OCI-LY7 (cell line): ENCODE measurements at regions not wholly inside any gene's neighbourhood (a gene's known extent, or its start where the extent isn't known, plus 50 kb on each side); places are given as distances from the start of the nearest gene placed in this dataset.
"Not testable (repeated sequence)": the region's sequence is repeated elsewhere in the genome, so short reads cannot be mapped to it uniquely, and the experiment has no call there.

Source experiments
- BruUV-seq: library from RNA; stranded (reverse); fragments of 400-500 nt; replicated peaks from 2 replicates; lab custom pipeline; 2021; lab: Mats Ljungman, UMichigan
- CTCF ChIA-PET: fragments of 300-600 bp; sonication (Branson Sonifier 250); formaldehyde crosslinking; loops from one replicate; lab custom pipeline; 2022; ENCODE audit warnings: antibody characterized with exemption; ENCODE audit not compliant: unreplicated experiment; lab: Charles Lee
- POLR2A ChIA-PET: fragments of 300-600 bp; sonication (Branson Sonifier 250); formaldehyde crosslinking; loops from one replicate; lab custom pipeline; 2022; ENCODE audit warnings: antibody characterized with exemption; lab: Charles Lee
- DNase-seq: peaks from one replicate; pipeline ENCODE4 v3.0.0-alpha.2; 2015; ENCODE audit warnings: low spot score
- H2AFZ ChIP-seq: fragments of 200-600 bp; sonication (generic), shearing (Covaris generic); 2 replicates; pipeline ENCODE4 v1.6.1; 2014; ENCODE audit warnings: mild to moderate bottlenecking, antibody characterized with exemption, low read length, moderate library complexity
- H3K27ac ChIP-seq: fragments of 200-600 bp; sonication (generic); 2 replicates; pipeline ENCODE4 v1.5.1; 2014; ENCODE audit warnings: mixed run types, low read depth, mild to moderate bottlenecking, moderate library complexity, low read length, inconsistent platforms; ENCODE audit not compliant: poor library complexity, severe bottlenecking
- H3K36me3 ChIP-seq: fragments of 200-600 bp; sonication (generic); 2 replicates; pipeline ENCODE4 v1.6.1; 2014; ENCODE audit warnings: mild to moderate bottlenecking, antibody characterized with exemption, low read length, moderate library complexity, mixed read lengths; ENCODE audit not compliant: insufficient read depth
- H3K4me1 ChIP-seq: fragments of 200-600 bp; sonication (generic); 2 replicates; pipeline ENCODE4 v1.5.1; 2014; ENCODE audit warnings: mild to moderate bottlenecking, low read length; ENCODE audit not compliant: insufficient read depth, poor library complexity, severe bottlenecking
- H3K4me2 ChIP-seq: fragments of 200-600 bp; sonication (generic); 2 replicates; pipeline ENCODE4 v1.6.1; 2014; ENCODE audit warnings: mild to moderate bottlenecking, low read length
- H3K4me3 ChIP-seq: fragments of 200-600 bp; sonication (generic); 2 replicates; pipeline ENCODE4 v1.5.1; 2014; ENCODE audit warnings: mild to moderate bottlenecking, low read depth, low read length; ENCODE audit not compliant: poor library complexity, severe bottlenecking
- H3K79me2 ChIP-seq: fragments of 200-600 bp; sonication (generic); 2 replicates; pipeline ENCODE4 v1.6.1; 2016; ENCODE audit warnings: low read depth, mild to moderate bottlenecking, low read length, moderate library complexity, mixed read lengths; ENCODE audit not compliant: insufficient read depth
- H3K9me2 ChIP-seq: fragments of 200-600 bp; sonication (generic); 2 replicates; pipeline ENCODE4 v1.6.1; 2016; ENCODE audit warnings: mild to moderate bottlenecking, low read length, mixed read lengths; ENCODE audit not compliant: insufficient read depth
- H3K9me3 ChIP-seq: fragments of 200-600 bp; sonication (generic); 2 replicates; pipeline ENCODE4 v1.6.1; 2014; ENCODE audit warnings: mild to moderate bottlenecking, mixed run types, low read length, mixed read lengths
- H4K20me1 ChIP-seq: fragments of 200-600 bp; sonication (generic); 2 replicates; pipeline ENCODE4 v1.6.1; 2014; ENCODE audit warnings: mild to moderate bottlenecking, antibody characterized with exemption, low read length, moderate library complexity, mixed read lengths; ENCODE audit not compliant: insufficient read depth
- intact Hi-C: fragments of 100-400 bp; cut with micrococcal nuclease; formaldehyde crosslinking; loops from one replicate; pipeline ENCODE4 v1.10.0; 2022; ENCODE audit not compliant: unreplicated experiment

- H2AFZ ChIP-seq, intact Hi-C loops, DNase-seq, H3K4me3 ChIP-seq, H3K36me3 ChIP-seq, H3K79me2 ChIP-seq, H3K4me1 ChIP-seq, H3K9me3 ChIP-seq, CTCF ChIA-PET, BruUV-seq, H3K27ac ChIP-seq, H4K20me1 ChIP-seq, H3K4me2 ChIP-seq, H3K9me2 ChIP-seq: not testable (repeated sequence)
- POLR2A ChIA-PET = interaction anchor here (0.6 kb wide), 1 partner anchor 469 kb away, joined by 5 read pairs; no protein-coding TSS in a partner anchor
Observed at GRCh38 chr15:30195355-30196008, 60.6 kb downstream of the GOLGA8T start.

DNA sequence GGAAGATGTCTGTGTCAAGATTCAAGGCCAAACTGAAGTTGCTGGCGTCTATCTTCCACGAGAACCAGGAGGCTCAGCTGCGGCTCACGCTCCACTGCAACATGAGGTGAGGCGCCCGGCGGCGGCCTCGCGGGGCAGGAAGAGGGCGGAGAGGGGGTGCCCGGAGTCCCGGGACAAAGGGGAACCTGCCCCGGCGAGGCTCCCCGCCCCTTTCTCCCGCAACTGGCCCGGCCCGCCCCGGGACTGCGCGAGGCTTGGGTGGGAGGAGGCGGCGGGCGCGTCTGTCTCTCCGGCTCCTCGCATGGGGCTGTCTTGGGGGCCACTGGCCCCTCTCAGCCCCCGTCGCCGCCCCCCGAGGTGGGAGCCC is 61.1 kb downstream of the GOLGA8T start:
- H3K4me3 ChIP-seq, H3K27ac ChIP-seq, H2AFZ ChIP-seq, POLR2A ChIA-PET, BruUV-seq, DNase-seq, H3K9me3 ChIP-seq, intact Hi-C loops, H3K36me3 ChIP-seq, H3K4me2 ChIP-seq, H3K4me1 ChIP-seq, H3K79me2 ChIP-seq, CTCF ChIA-PET, H4K20me1 ChIP-seq, H3K9me2 ChIP-seq: not testable (repeated sequence)

DNA sequence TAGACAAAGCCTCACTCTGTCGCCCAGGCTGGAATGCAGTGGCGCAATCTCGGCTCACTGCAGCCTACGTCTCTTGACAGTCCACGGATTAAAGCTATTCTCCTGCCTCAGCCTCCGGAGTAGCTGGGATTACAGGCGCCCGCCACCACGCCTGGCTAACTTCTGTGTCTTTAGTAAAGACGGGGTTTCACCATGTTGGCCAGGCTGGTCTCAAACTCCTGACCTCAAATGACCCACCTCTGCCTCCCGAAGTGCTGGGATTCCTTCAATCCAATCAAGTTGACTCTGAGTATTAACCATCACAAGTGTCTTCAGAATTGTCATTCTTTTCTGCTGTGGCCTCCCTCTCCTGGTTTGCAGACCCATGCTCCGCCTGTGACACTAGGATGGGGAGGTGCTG is 61.9 kb downstream of the GOLGA8T start:
- H3K79me2 ChIP-seq, H3K4me2 ChIP-seq, H2AFZ ChIP-seq, H3K9me3 ChIP-seq, H3K4me3 ChIP-seq, H3K36me3 ChIP-seq, CTCF ChIA-PET, H3K27ac ChIP-seq, POLR2A ChIA-PET, intact Hi-C loops, DNase-seq, H3K9me2 ChIP-seq, BruUV-seq, H3K4me1 ChIP-seq, H4K20me1 ChIP-seq: not testable (repeated sequence)

GRCh38 chr15:30201517-30201916 is 66.7 kb downstream of the GOLGA8T start:
- H2AFZ ChIP-seq, H3K4me1 ChIP-seq, DNase-seq, H3K36me3 ChIP-seq, CTCF ChIA-PET, POLR2A ChIA-PET, H3K9me2 ChIP-seq, H3K79me2 ChIP-seq, BruUV-seq, intact Hi-C loops, H3K9me3 ChIP-seq, H3K4me3 ChIP-seq, H3K27ac ChIP-seq, H3K4me2 ChIP-seq, H4K20me1 ChIP-seq: not testable (repeated sequence)

GRCh38 chr15:30213733-30214132 is 78.9 kb downstream of the GOLGA8T start:
- H3K27ac ChIP-seq, H3K9me2 ChIP-seq, H3K9me3 ChIP-seq, H3K79me2 ChIP-seq, H3K4me2 ChIP-seq, H3K4me1 ChIP-seq, intact Hi-C loops, BruUV-seq, H3K4me3 ChIP-seq, POLR2A ChIA-PET, H4K20me1 ChIP-seq, CTCF ChIA-PET, H3K36me3 ChIP-seq, DNase-seq, H2AFZ ChIP-seq: not testable (repeated sequence)

GRCh38 chr15:30221803-30222202 is 87.0 kb downstream of the GOLGA8T start:
- H2AFZ ChIP-seq, CTCF ChIA-PET, intact Hi-C loops, H3K9me2 ChIP-seq, DNase-seq, H4K20me1 ChIP-seq, H3K4me2 ChIP-seq, H3K27ac ChIP-seq, POLR2A ChIA-PET, H3K4me3 ChIP-seq, H3K9me3 ChIP-seq, H3K4me1 ChIP-seq, H3K79me2 ChIP-seq, H3K36me3 ChIP-seq, BruUV-seq: not testable (repeated sequence)
